ENCODE measurements at regions not wholly inside any gene's neighbourhood (a gene's known extent, or its start where the extent isn't known, plus 50 kb on each side); places are given as distances from the start of the nearest gene placed in this dataset.

DNA sequence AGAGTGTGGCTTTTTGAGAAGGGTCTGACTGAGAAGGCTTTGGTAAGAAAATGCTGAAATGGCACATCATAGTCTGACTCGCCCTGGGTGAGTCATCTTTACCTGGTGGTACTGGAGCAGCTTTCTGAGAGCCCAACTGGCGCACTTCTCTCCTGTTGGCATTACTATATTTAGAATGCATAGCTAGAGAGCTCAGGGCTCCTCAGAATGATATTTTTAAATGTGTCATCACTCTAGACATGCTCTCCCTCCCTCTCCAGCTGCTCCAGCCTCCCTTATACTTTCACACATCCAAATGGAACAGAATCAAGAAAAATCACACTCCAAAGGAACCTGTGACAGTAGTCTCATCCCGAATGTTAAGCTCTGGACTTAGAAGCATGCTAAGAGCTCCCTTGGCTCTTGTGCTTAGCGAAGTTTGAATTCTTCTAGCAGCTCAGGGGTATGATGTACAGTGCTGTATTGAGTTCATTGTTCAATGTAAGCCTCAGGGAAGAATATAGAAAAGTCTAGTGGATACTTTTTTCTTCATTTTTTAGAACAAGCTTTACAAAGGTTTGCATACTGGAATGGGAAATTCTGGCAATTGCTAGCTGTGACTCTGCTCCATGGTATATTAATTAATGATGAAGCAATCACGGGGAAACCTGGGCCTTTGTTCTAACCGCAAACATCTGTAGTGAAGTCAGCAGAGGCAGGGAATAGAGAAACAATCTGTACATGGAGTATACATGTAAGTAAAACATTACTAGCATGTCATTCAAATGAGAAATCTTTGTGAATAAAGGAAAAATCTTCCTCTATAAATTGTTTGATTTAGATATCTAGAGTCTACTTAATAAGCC is 751.2 kb upstream of the NRXN1 start:
- TF ChIP-seq, protein P1, sequence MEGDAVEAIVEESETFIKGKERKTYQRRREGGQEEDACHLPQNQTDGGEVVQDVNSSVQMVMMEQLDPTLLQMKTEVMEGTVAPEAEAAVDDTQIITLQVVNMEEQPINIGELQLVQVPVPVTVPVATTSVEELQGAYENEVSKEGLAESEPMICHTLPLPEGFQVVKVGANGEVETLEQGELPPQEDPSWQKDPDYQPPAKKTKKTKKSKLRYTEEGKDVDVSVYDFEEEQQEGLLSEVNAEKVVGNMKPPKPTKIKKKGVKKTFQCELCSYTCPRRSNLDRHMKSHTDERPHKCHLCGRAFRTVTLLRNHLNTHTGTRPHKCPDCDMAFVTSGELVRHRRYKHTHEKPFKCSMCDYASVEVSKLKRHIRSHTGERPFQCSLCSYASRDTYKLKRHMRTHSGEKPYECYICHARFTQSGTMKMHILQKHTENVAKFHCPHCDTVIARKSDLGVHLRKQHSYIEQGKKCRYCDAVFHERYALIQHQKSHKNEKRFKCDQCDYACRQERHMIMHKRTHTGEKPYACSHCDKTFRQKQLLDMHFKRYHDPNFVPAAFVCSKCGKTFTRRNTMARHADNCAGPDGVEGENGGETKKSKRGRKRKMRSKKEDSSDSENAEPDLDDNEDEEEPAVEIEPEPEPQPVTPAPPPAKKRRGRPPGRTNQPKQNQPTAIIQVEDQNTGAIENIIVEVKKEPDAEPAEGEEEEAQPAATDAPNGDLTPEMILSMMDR (IDR thresholded peaks at IDR 0.05 in 2 of 3, conservative IDR thresholded peaks at IDR 0.05 in 1 of 3; ENCODE audit: control insufficient read depth in 2 of 3, extremely low read depth in 1 of 3, insufficient read depth in 1 of 3, low read depth in 3 of 3, low read length in 3 of 3): no peak
- TF ChIP-seq, protein P2, sequence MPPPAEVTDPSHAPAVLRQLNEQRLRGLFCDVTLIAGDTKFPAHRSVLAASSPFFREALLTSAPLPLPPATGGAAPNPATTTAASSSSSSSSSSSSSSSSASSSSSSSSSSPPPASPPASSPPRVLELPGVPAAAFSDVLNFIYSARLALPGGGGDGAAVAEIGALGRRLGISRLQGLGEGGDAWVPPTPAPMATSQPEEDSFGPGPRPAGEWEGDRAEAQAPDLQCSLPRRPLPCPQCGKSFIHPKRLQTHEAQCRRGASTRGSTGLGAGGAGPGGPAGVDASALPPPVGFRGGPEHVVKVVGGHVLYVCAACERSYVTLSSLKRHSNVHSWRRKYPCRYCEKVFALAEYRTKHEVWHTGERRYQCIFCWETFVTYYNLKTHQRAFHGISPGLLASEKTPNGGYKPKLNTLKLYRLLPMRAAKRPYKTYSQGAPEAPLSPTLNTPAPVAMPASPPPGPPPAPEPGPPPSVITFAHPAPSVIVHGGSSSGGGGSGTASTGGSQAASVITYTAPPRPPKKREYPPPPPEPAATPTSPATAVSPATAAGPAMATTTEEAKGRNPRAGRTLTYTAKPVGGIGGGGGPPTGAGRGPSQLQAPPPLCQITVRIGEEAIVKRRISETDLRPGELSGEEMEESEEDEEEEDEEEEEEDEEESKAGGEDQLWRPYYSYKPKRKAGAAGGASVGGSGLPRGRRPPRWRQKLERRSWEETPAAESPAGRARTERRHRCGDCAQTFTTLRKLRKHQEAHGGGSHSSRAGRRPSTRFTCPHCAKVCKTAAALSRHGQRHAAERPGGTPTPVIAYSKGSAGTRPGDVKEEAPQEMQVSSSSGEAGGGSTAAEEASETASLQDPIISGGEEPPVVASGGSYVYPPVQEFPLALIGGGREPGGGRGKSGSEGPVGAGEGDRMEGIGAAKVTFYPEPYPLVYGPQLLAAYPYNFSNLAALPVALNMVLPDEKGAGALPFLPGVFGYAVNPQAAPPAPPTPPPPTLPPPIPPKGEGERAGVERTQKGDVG (CRISPR knock-in tag; IDR thresholded peaks at IDR 0.05): no peak
- no peak for TF ChIP-seq MYC (IDR thresholded peaks at IDR 0.05; ENCODE audit: insufficient read depth, insufficient read length, insufficient replicate concordance, low read length, severe bottlenecking)
- TF ChIP-seq IKZF1 (conservative IDR thresholded peaks at IDR 0.05): no peak
- no peak for TF ChIP-seq BRCA1 (IDR thresholded peaks at IDR 0.05; ENCODE audit: low read depth, low read length)
- TF ChIP-seq BCL11A (IDR thresholded peaks at IDR 0.05; ENCODE audit: low read depth, low read length): no peak
